Keratinocyte (primary cell): ENCODE measurements at regions not wholly inside any gene's neighbourhood (a gene's known extent, or its start where the extent isn't known, plus 50 kb on each side); places are given as distances from the start of the nearest gene placed in this dataset.

Experiments
- EZH2 ChIP-seq: IDR thresholded peaks from one replicate; pipeline ENCODE4 v1.6.1; 2012; ENCODE audit warnings: inconsistent platforms, mild to moderate bottlenecking, low read length, moderate library complexity
- TF ChIP-seq, protein P1 (sequence below), 3 experiments: IDR thresholded peaks in 1 of 3; conservative IDR thresholded peaks in 1 of 3; optimal IDR thresholded peaks in 1 of 3; 2 replicates in 2 of 3; 3 replicates in 1 of 3; pipeline versions ENCODE3 to v1.5.1; 2011; ENCODE audit warnings: low read length in 3 of 3, mild to moderate bottlenecking in 3 of 3, moderate library complexity in 2 of 3, control low read depth in 1 of 3, inconsistent platforms in 1 of 3; ENCODE audit not compliant: insufficient read depth in 2 of 3; ENCODE audit errors: extremely low read depth in 1 of 3

DNA sequence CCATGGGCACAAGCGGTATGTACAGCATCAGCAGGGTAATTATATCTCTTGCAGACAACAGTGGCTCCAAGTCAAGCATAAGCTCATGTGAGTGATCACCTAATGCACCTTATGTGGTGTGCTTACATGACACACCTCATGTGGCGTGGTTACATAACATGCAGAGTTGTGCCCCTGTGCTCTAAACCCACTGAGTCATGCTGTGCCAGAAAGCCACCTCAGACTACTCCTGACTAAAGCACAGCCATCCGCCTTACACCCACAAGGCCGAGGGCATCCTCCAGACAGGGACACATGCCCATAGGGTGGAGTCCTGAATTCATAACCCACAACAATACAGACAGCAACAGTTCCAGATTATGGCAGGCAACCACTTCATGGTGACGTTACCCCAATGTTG is 163.7 kb upstream of the SLC30A5 start:
- TF ChIP-seq, protein P1, sequence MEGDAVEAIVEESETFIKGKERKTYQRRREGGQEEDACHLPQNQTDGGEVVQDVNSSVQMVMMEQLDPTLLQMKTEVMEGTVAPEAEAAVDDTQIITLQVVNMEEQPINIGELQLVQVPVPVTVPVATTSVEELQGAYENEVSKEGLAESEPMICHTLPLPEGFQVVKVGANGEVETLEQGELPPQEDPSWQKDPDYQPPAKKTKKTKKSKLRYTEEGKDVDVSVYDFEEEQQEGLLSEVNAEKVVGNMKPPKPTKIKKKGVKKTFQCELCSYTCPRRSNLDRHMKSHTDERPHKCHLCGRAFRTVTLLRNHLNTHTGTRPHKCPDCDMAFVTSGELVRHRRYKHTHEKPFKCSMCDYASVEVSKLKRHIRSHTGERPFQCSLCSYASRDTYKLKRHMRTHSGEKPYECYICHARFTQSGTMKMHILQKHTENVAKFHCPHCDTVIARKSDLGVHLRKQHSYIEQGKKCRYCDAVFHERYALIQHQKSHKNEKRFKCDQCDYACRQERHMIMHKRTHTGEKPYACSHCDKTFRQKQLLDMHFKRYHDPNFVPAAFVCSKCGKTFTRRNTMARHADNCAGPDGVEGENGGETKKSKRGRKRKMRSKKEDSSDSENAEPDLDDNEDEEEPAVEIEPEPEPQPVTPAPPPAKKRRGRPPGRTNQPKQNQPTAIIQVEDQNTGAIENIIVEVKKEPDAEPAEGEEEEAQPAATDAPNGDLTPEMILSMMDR (optimal IDR thresholded peaks at IDR 0.05 in 1 of 3, IDR thresholded peaks at IDR 0.05 in 1 of 3, conservative IDR thresholded peaks at IDR 0.05 in 1 of 3; ENCODE audit: extremely low read depth in 1 of 3, insufficient read depth in 2 of 3, low read length in 3 of 3): no peak
- no peak for TF ChIP-seq EZH2
